GM12878 (cell line): ENCODE measurements at regions not wholly inside any gene's neighbourhood (a gene's known extent, or its start where the extent isn't known, plus 50 kb on each side); places are given as distances from the start of the nearest gene placed in this dataset.

ENCODE experiments used
- ATAC-seq: fragments of 200-7000 bp; cut with Tn5 transposase; 3 replicates; pipeline ENCODE4 v1.9.1; 2020; ENCODE audit warnings: mild to moderate bottlenecking, moderate library complexity
- BruUV-seq: library from RNA; stranded (reverse); fragments of 400-500 nt; replicated peaks from 2 replicates; lab custom pipeline; 2021; lab: Mats Ljungman, UMichigan
- CTCF ChIA-PET: fragments of 300-600 bp; sonication (Branson Sonifier 250); formaldehyde crosslinking; extraction: SDS; loops from one replicate; lab custom pipeline; 2021; ENCODE audit warnings: inconsistent platforms; lab: Yijun Ruan, JAX
- POLR2A ChIA-PET: fragments of 350-600 bp; formaldehyde crosslinking; extraction: SDS; loops from one replicate; lab custom pipeline; 2021; ENCODE audit warnings: inconsistent platforms; lab: Charles Lee
- RAD21 ChIA-PET: fragments of 300-600 bp; sonication (Branson Sonifier 250); formaldehyde crosslinking; loops from one replicate; lab custom pipeline; 2023; ENCODE audit warnings: antibody characterized with exemption; ENCODE audit not compliant: unreplicated experiment; lab: Charles Lee
- SMC1A ChIA-PET: fragments of 300-600 bp; sonication (Branson Sonifier 250); formaldehyde crosslinking; loops from one replicate; lab custom pipeline; 2023; ENCODE audit not compliant: unreplicated experiment, uncharacterized antibody; lab: Charles Lee
- DNase-seq: peaks from one replicate; pipeline ENCODE4 v3.0.0-alpha.2; 2011; ENCODE audit warnings: low read depth, low spot score
- FAIRE-seq: peaks from 3 replicates; lab custom pipeline; 2011; peaks lifted over from hg19 to GRCh38; lab: Jason Lieb, UNC
- H2AFZ ChIP-seq: 2 replicates; pipeline ENCODE4 v1.6.0; 2011; ENCODE audit warnings: low read depth, low read length, control low read depth; ENCODE audit not compliant: control insufficient read depth
- H3K27ac ChIP-seq: 2 replicates; pipeline ENCODE4 v1.5.1; 2011; ENCODE audit warnings: control low read depth; ENCODE audit not compliant: control insufficient read depth, insufficient read depth
- H3K27me3 ChIP-seq, 2 experiments: replicated peaks in 1 of 2; 2 replicates each; pipeline versions ENCODE4 v1.6.0 to v1.6.1; 2011; ENCODE audit warnings: low read length in 1 of 2; ENCODE audit not compliant: control insufficient read depth in 2 of 2, insufficient read depth in 2 of 2
- H3K36me3 ChIP-seq, 2 experiments: 2 replicates each; pipeline ENCODE4 v1.5.1; 2011; ENCODE audit warnings: low read length in 1 of 2; ENCODE audit not compliant: control insufficient read depth in 2 of 2, insufficient read depth in 2 of 2
- H3K4me1 ChIP-seq: 2 replicates; pipeline ENCODE4 v1.6.1; 2011; ENCODE audit warnings: mild to moderate bottlenecking, low read length, moderate library complexity, mixed read lengths; ENCODE audit not compliant: control insufficient read depth, insufficient read depth
- H3K4me2 ChIP-seq: 2 replicates; pipeline ENCODE4 v1.6.0; 2011; ENCODE audit warnings: control low read depth; ENCODE audit not compliant: control insufficient read depth, insufficient read depth
- H3K4me3 ChIP-seq: fragments of 200-600 bp; sonication (generic); 2 replicates; pipeline ENCODE4 v1.5.1; 2016
- H3K79me2 ChIP-seq: 2 replicates; pipeline ENCODE4 v1.6.0; 2011; ENCODE audit warnings: low read length; ENCODE audit not compliant: control insufficient read depth, insufficient read depth
- H3K9ac ChIP-seq: 2 replicates; pipeline ENCODE4 v1.8.0; 2011; ENCODE audit warnings: low read length, control low read depth, mixed read lengths; ENCODE audit not compliant: control insufficient read depth, insufficient read depth
- H3K9me3 ChIP-seq: replicated peaks from 3 replicates; pipeline ENCODE4 v1.5.1; 2011; ENCODE audit warnings: mild to moderate bottlenecking, low read length; ENCODE audit not compliant: control insufficient read depth, insufficient read depth
- H4K20me1 ChIP-seq: 2 replicates; pipeline ENCODE4 v1.6.0; 2011; ENCODE audit not compliant: control insufficient read depth, insufficient read depth
- BHLHE40 ChIP-seq, 2 experiments: fragments of 450-650 bp in 1 of 2; IDR thresholded peaks; 2 replicates each; pipeline ENCODE4 v1.6.1; 2011 to 2017; ENCODE audit warnings: low read depth in 2 of 2, borderline replicate concordance in 1 of 2, improper control_type of control experiment in 1 of 2, low read length in 1 of 2, mild to moderate bottlenecking in 1 of 2
- BMI1 ChIP-seq: fragments of 450-650 bp; IDR thresholded peaks from 2 replicates; pipeline ENCODE4 v1.6.1; 2016; ENCODE audit warnings: mild to moderate bottlenecking, moderate library complexity, borderline replicate concordance
- CREB1 ChIP-seq: IDR thresholded peaks from 2 replicates; pipeline ENCODE4 v1.6.1; 2012; ENCODE audit warnings: low read depth, mild to moderate bottlenecking, inconsistent platforms
- CREM ChIP-seq: IDR thresholded peaks from 2 replicates; pipeline ENCODE4 v1.6.1; 2014; ENCODE audit warnings: antibody characterized with exemption, low read depth
- E2F4 ChIP-seq: IDR thresholded peaks from 2 replicates; pipeline ENCODE4 v1.6.1; 2012; ENCODE audit warnings: low read depth, low read length, improper control_type of control experiment
- E4F1 ChIP-seq: fragments of 450-650 bp; IDR thresholded peaks from 2 replicates; pipeline ENCODE4 v1.6.1; 2018; ENCODE audit warnings: borderline replicate concordance, mild to moderate bottlenecking; ENCODE audit not compliant: partially characterized antibody
- EP300 ChIP-seq, 2 experiments: fragments of 150-350 bp in 1 of 2; IDR thresholded peaks; 2 replicates each; pipeline ENCODE4 v1.6.1; 2011 to 2012; ENCODE audit warnings: low read depth in 2 of 2, low read length in 2 of 2, borderline replicate concordance in 1 of 2, improper control_type of control experiment in 1 of 2, inconsistent platforms in 1 of 2; ENCODE audit not compliant: control insufficient read depth in 1 of 2
- GATAD2B ChIP-seq: fragments of 450-650 bp; conservative IDR thresholded peaks from 2 replicates; pipeline ENCODE4 v1.6.1; 2017; ENCODE audit warnings: low read depth, mild to moderate bottlenecking, moderate library complexity
- HCFC1 ChIP-seq: fragments of 150-350 bp; IDR thresholded peaks from 2 replicates; pipeline ENCODE4 v1.6.1; 2014; ENCODE audit warnings: low read length
- MTA3 ChIP-seq: IDR thresholded peaks from 2 replicates; pipeline ENCODE4 v1.6.1; 2012; ENCODE audit warnings: low read length, inconsistent platforms, borderline replicate concordance
- MYB ChIP-seq: fragments of 150-350 bp; IDR thresholded peaks from 2 replicates; pipeline ENCODE4 v1.6.1; 2014; ENCODE audit warnings: mild to moderate bottlenecking, low read depth, low read length, borderline replicate concordance
- NFYA ChIP-seq: IDR thresholded peaks from 2 replicates; pipeline ENCODE4 v1.6.1; 2011; ENCODE audit warnings: low read depth, mild to moderate bottlenecking, low read length, improper control_type of control experiment, borderline replicate concordance
- NRF1 ChIP-seq: conservative IDR thresholded peaks from 2 replicates; pipeline ENCODE4 v1.6.1; 2011; ENCODE audit warnings: mild to moderate bottlenecking, low read depth, low read length, improper control_type of control experiment
- SP1 ChIP-seq: IDR thresholded peaks from one replicate; pipeline ENCODE4 v1.6.1; 2011; ENCODE audit warnings: low read depth, low read length
- SREBF2 ChIP-seq: IDR thresholded peaks from 2 replicates; pipeline ENCODE4 v1.6.1; 2012; ENCODE audit warnings: mild to moderate bottlenecking, low read length
- SUZ12 ChIP-seq: fragments of 200-600 bp; sonication (generic); IDR thresholded peaks from one replicate; pipeline ENCODE4 v1.6.1; 2018; ENCODE audit warnings: antibody characterized with exemption, mild to moderate bottlenecking; ENCODE audit not compliant: unreplicated experiment
- ZBED1 ChIP-seq: IDR thresholded peaks from 2 replicates; pipeline ENCODE4 v1.6.1; 2016; ENCODE audit warnings: borderline replicate concordance
- ZNF217 ChIP-seq: fragments of 450-650 bp; IDR thresholded peaks from 2 replicates; pipeline ENCODE4 v1.6.1; 2017; ENCODE audit warnings: antibody characterized with exemption, mild to moderate bottlenecking
- ZNF274 ChIP-seq: IDR thresholded peaks from one replicate; pipeline ENCODE4 v1.8.0; 2011; ENCODE audit not compliant: insufficient read length, insufficient read depth
- ZNF592 ChIP-seq: fragments of 450-650 bp; IDR thresholded peaks from 2 replicates; pipeline ENCODE4 v1.6.1; 2017; ENCODE audit warnings: mild to moderate bottlenecking, moderate library complexity
- WGBS: methylation state at CpG from one replicate; pipeline ENCODE4 v1.1.6; 2016; ENCODE audit warnings: low lambda C conversion rate; ENCODE audit not compliant: insufficient replicate concordance, insufficient coverage; ENCODE audit errors: missing lambda C conversion rate; 5-methylcytosine and 5-hydroxymethylcytosine counted together
- in situ Hi-C: fragments of 300-500 bp; cut with MboI; formaldehyde crosslinking; loops from 9 replicates; pipeline ENCODE4 v1.14.3; 2018; ENCODE audit warnings: mixed read lengths
- intact Hi-C: fragments of 100-400 bp; cut with micrococcal nuclease; formaldehyde crosslinking; loops from one replicate; pipeline ENCODE4 v1.14.2; 2022; ENCODE audit not compliant: unreplicated experiment

- no peak overlapping the region for H2AFZ ChIP-seq
- H3K4me2 ChIP-seq: no peak overlapping the region
- in situ Hi-C loops (no loop called here), intact Hi-C loops (no loop called here)
- ATAC-seq (no peak), DNase-seq (no peak), FAIRE-seq (no peak)
- no peak for TF ChIP-seq SP1
- no peak for TF ChIP-seq MTA3
- TF ChIP-seq HCFC1: no peak
- TF ChIP-seq GATAD2B: no peak
- no peak for TF ChIP-seq SUZ12
- no peak for TF ChIP-seq ZBED1
- no peak for TF ChIP-seq BHLHE40 (IDR thresholded peaks at IDR 0.05; ENCODE audit: borderline replicate concordance in 1 of 2, low read depth in 2 of 2, low read length in 1 of 2)
- TF ChIP-seq EP300 (IDR thresholded peaks at IDR 0.05; ENCODE audit: borderline replicate concordance in 1 of 2, control insufficient read depth in 1 of 2, low read depth in 2 of 2, low read length in 2 of 2): no peak
- TF ChIP-seq ZNF592: no peak
- no peak for TF ChIP-seq E2F4
- no peak for TF ChIP-seq SREBF2
- no peak for TF ChIP-seq CREM
- no peak for TF ChIP-seq ZNF274
- no peak for TF ChIP-seq MYB
- TF ChIP-seq BMI1: no peak
- no peak for TF ChIP-seq E4F1
- no peak for TF ChIP-seq ZNF217
- TF ChIP-seq NRF1: no peak
- TF ChIP-seq CREB1: no peak
- no peak for TF ChIP-seq NFYA
- H3K79me2 ChIP-seq: no peaks in the 10 kb centered on the region
- H3K36me3 ChIP-seq: no peaks in the 10 kb centered on the region
- H3K4me3 ChIP-seq: no peak overlapping the region
- SMC1A ChIA-PET: no interaction called here
- CTCF ChIA-PET: no interaction called here
- BruUV-seq: no TSS peak
- RAD21 ChIA-PET: no interaction called here
- no peaks in the 10 kb centered on the region for H3K9me3 ChIP-seq
- WGBS: 17% methylated on average over 1 of the region's 1 CpG
- H3K27me3 ChIP-seq: no peaks in the 10 kb centered on the region
- no peaks in the 10 kb centered on the region for H4K20me1 ChIP-seq
- H3K9ac ChIP-seq: no peak overlapping the region
- no peak overlapping the region for H3K27ac ChIP-seq
- POLR2A ChIA-PET: no interaction called here
- H3K4me1 ChIP-seq: no peaks in the 10 kb centered on the region
Observed at GRCh38 chr6:139703780-139704179, 329.3 kb upstream of the CITED2 start.
